ENCODE measurements at regions not wholly inside any gene's neighbourhood (a gene's known extent, or its start where the extent isn't known, plus 50 kb on each side); places are given as distances from the start of the nearest gene placed in this dataset.
A peak's percentile ranks its signal among the peaks of the same experiment; 100 is the strongest.

DNA sequence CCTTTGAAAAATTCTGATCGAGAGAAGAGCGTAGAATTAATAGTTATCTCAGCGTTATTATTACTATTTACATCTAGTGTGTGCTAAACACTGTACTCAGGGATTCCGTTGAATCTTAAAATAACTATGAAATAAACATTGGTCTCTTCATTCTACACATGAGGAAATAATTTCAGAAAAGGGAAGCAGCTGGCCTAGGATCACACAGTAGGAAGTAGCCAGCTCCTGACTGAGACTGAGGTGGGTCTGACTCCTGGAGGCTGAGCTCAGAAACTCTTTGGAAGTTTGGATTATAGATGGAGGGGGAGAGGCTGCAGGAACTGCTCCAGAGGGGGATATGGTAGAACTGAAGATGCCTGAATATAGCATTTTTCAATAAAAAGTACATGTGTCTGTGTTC, 183.9 kb upstream of the WDR11 start:
- no peak overlapping the region for H3K4ac ChIP-seq (replicated peaks; ENCODE audit: insufficient read length, low read depth, low read length)
- FAIRE-seq (no peak), DNase-seq (ENCODE audit: low read depth in 1 of 2, low spot score in 2 of 2) (no peak)
- H4K20me1 ChIP-seq (replicated peaks in 1 of 2; ENCODE audit: control insufficient read depth in 1 of 2, insufficient read depth in 2 of 2, low read length in 2 of 2): no peaks in the 10 kb centered on the region
- no peak overlapping the region; the same call in 1 of the 2 replicates for H2AFZ ChIP-seq (ENCODE audit: low read length)
- H3K79me2 ChIP-seq (ENCODE audit: control insufficient read depth in 1 of 2, insufficient read depth in 2 of 2, low read length in 2 of 2): no peaks in the 10 kb centered on the region
- no peak overlapping the region for H2BK120ac ChIP-seq (replicated peaks; ENCODE audit: low read depth, low read length)
- TF ChIP-seq SIN3A (conservative IDR thresholded peaks at IDR 0.05 in 1 of 2, IDR thresholded peaks at IDR 0.05 in 1 of 2; ENCODE audit: low read depth in 1 of 2, low read length in 2 of 2): no peak
- TF ChIP-seq RAD21 (IDR thresholded peaks at IDR 0.05 in 1 of 2, conservative IDR thresholded peaks at IDR 0.05 in 1 of 2; ENCODE audit: low read depth in 2 of 2, low read length in 2 of 2): 0 out of 4 replicates have a peak, but pooled peaks of 1 of the 2 experiments have one; percentile 9
- no peak for TF ChIP-seq BRCA1 (IDR thresholded peaks at IDR 0.05; ENCODE audit: low read depth, low read length)
- no peak for TF ChIP-seq POU5F1 (IDR thresholded peaks at IDR 0.05; ENCODE audit: low read depth, low read length)
- no peak for TF ChIP-seq SUZ12 (IDR thresholded peaks at IDR 0.05; ENCODE audit: low read length)
- H2BK5ac ChIP-seq (ENCODE audit: low read depth, low read length): no peak overlapping the region
- H3K4me2 ChIP-seq (ENCODE audit: insufficient read depth in 1 of 2, low read depth in 2 of 2, low read length in 2 of 2): no peak overlapping the region
- no peak overlapping the region for H2BK15ac ChIP-seq (ENCODE audit: low read length)
- no peak overlapping the region for H4K91ac ChIP-seq (replicated peaks; ENCODE audit: insufficient read length, low read length)
- no peak overlapping the region for H3K18ac ChIP-seq (ENCODE audit: extremely low read depth, low read length)
- CTCF ChIA-PET (ENCODE audit: partially characterized antibody): interaction anchor here (0.6 to 1.4 kb wide), 5 partner anchors 10 to 385 kb away, joined by 3 to 4 read pairs (median 3); no protein-coding TSS in a partner anchor
- H2AK5ac ChIP-seq (ENCODE audit: low read depth, low read length): no peak overlapping the region
- H2BK20ac ChIP-seq (ENCODE audit: low read length): no peak overlapping the region
- no peaks in the 10 kb centered on the region for H3K36me3 ChIP-seq (ENCODE audit: control insufficient read depth in 2 of 4, insufficient read depth in 4 of 4, low read length in 3 of 4)
- no peak overlapping the region for H3K56ac ChIP-seq (replicated peaks; ENCODE audit: insufficient read length, low read depth, low read length)
- H3K4me3 ChIP-seq (ENCODE audit: extremely low read depth in 1 of 4, insufficient read depth in 2 of 4, low read depth in 3 of 4, low read length in 4 of 4): no peak overlapping the region
- no peaks in the 10 kb centered on the region for H3K9me3 ChIP-seq (ENCODE audit: insufficient read depth in 2 of 2, low read depth in 1 of 2, low read length in 1 of 2)
- H4K5ac ChIP-seq (ENCODE audit: insufficient read length, low read depth, low read length): no peak overlapping the region
- H3K4me1 ChIP-seq (replicated peaks in 1 of 4; ENCODE audit: control insufficient read depth in 3 of 4, insufficient read depth in 4 of 4, low read length in 3 of 4): no peaks in the 10 kb centered on the region
- 67% methylated on average over 4 of the region's 4 CpGs; no CpG with 5 or more reads in 1 of the 2 experiments for WGBS, 2 experiments (ENCODE audit: extremely low coverage in 1 of 2, insufficient coverage in 1 of 2, insufficient read length in 1 of 2, insufficient replicate concordance in 2 of 2, low coverage in 1 of 2, low lambda C conversion rate in 2 of 2, missing lambda C conversion rate in 1 of 2)
- no peak overlapping the region for H3K23ac ChIP-seq (ENCODE audit: insufficient read length)
- H4K8ac ChIP-seq (ENCODE audit: extremely low read depth, insufficient read depth, low read length): no peak overlapping the region
- no peaks in the 10 kb centered on the region for H3K79me1 ChIP-seq (ENCODE audit: low read depth, low read length)
- H3K9ac ChIP-seq (replicated peaks in 1 of 4; ENCODE audit: extremely low read depth in 1 of 4, low read depth in 3 of 4, low read length in 3 of 4): no peak overlapping the region
- POLR2A ChIA-PET (ENCODE audit: partially characterized antibody): no interaction called here
- H3K27me3 ChIP-seq (replicated peaks in 1 of 4; ENCODE audit: control insufficient read depth in 3 of 4, extremely low read depth in 1 of 4, insufficient read depth in 3 of 4, low read length in 3 of 4): no peaks in the 10 kb centered on the region
- no peak overlapping the region for H3K27ac ChIP-seq (ENCODE audit: low read depth, low read length)
- no peaks in the 10 kb centered on the region for H3K23me2 ChIP-seq (ENCODE audit: low read depth, low read length)
- no peak overlapping the region for H2BK12ac ChIP-seq (ENCODE audit: low read depth, low read length)
- no peak overlapping the region for H3K14ac ChIP-seq (ENCODE audit: insufficient read length)

Data from H1 (cell line).